Dermis microvascular lymphatic vessel endothelial cell (primary cell): ENCODE measurements at regions not wholly inside any gene's neighbourhood (a gene's known extent, or its start where the extent isn't known, plus 50 kb on each side); places are given as distances from the start of the nearest gene placed in this dataset.

Experiments
- DNase-seq, 2 donors: peaks; one replicate each; pipeline versions ENCODE4 v3.0.0 to v3.0.0-alpha.2; 2010; ENCODE audit warnings: low read depth in 2 of 2

GRCh38 chr15:61682891-61683735 is 377.1 kb downstream of the VPS13C start:
- no peak for DNase-seq

GRCh38 chr15:61681676-61682075 is 378.6 kb downstream of the VPS13C start:
- DNase-seq, result no peak

- DNase-seq, result no peak
These were observed 379.2 kb downstream of the VPS13C start for GRCh38 chr15:61681038-61681418.

- DNase-seq, result no peak
These were observed 379.8 kb downstream of the VPS13C start for GRCh38 chr15:61680260-61681037.

- DNase-seq, result no peak
These were observed 388.5 kb downstream of the VPS13C start for GRCh38 chr15:61671736-61672135.

- no peak for DNase-seq
These were observed 391.8 kb downstream of the VPS13C start for GRCh38 chr15:61668444-61668843.

GRCh38 chr15:61661791-61662190 is 398.5 kb downstream of the VPS13C start:
- no peak for DNase-seq

GRCh38 chr15:61660579-61660978 is 399.7 kb downstream of the VPS13C start:
- DNase-seq, result no peak

- DNase-seq, result no peak
These were observed 400.6 kb downstream of the VPS13C start for GRCh38 chr15:61659566-61660190.

GRCh38 chr15:61657461-61657860 is 402.8 kb downstream of the VPS13C start:
- no peak for DNase-seq

GRCh38 chr15:61656391-61656790 is 403.9 kb downstream of the VPS13C start:
- DNase-seq, result no peak

- no peak for DNase-seq
These were observed 404.4 kb downstream of the VPS13C start for GRCh38 chr15:61655881-61656280.

GRCh38 chr15:61654918-61655317 is 405.3 kb downstream of the VPS13C start:
- DNase-seq, result no peak

- DNase-seq, result no peak
These were observed 406.1 kb downstream of the VPS13C start for GRCh38 chr15:61654002-61654740.

- no peak for DNase-seq
These were observed 407.1 kb downstream of the VPS13C start for GRCh38 chr15:61653110-61653509.

- no peak for DNase-seq
These were observed 409.0 kb downstream of the VPS13C start for GRCh38 chr15:61651267-61651666.

GRCh38 chr15:61649046-61649445 is 411.2 kb downstream of the VPS13C start:
- DNase-seq, result no peak

- DNase-seq, result peak in 1 of 2 donors; percentile 2
These were observed 415.4 kb upstream of the RORA start for GRCh38 chr15:61644550-61644949.

GRCh38 chr15:61641645-61642044 is 412.5 kb upstream of the RORA start:
- no peak for DNase-seq

GRCh38 chr15:61640756-61641155 is 411.7 kb upstream of the RORA start:
- DNase-seq, result no peak

GRCh38 chr15:61639491-61639890 is 410.4 kb upstream of the RORA start:
- no peak for DNase-seq

- no peak for DNase-seq
These were observed 405.7 kb upstream of the RORA start for GRCh38 chr15:61634837-61635236.
